ENCODE measurements at regions not wholly inside any gene's neighbourhood (a gene's known extent, or its start where the extent isn't known, plus 50 kb on each side); places are given as distances from the start of the nearest gene placed in this dataset.

- no peaks in the 10 kb centered on the region for H3K36me3 ChIP-seq (ENCODE audit: control insufficient read depth, insufficient read depth, low read length)
- H3K27ac ChIP-seq (ENCODE audit: insufficient read depth, low read length, poor library complexity, severe bottlenecking): no peak overlapping the region
- H3K4me1 ChIP-seq (ENCODE audit: control insufficient read depth, insufficient read depth, low read length, poor library complexity, severe bottlenecking): peaks cover 52% of the 10 kb centered on the region
- H3K9me3 ChIP-seq (ENCODE audit: control insufficient read depth, low read length): no peaks in the 10 kb centered on the region
- no peak overlapping the region for H3K4me3 ChIP-seq (ENCODE audit: insufficient read depth, low read depth, low read length, poor library complexity, severe bottlenecking)
- no peak for DNase-seq
- no peaks in the 10 kb centered on the region for H3K27me3 ChIP-seq (replicated peaks; ENCODE audit: control insufficient read depth, insufficient read depth, low read length, poor library complexity, severe bottlenecking)
These were observed 121.7 kb upstream of the MDM1 start for GRCh38 chr12:68453876-68454275.

GRCh38 chr12:68454892-68455291 is 122.7 kb upstream of the MDM1 start:
- Histone ChIP-seq H3K4me3 (ENCODE audit: insufficient read depth, low read depth, low read length, poor library complexity, severe bottlenecking) (no peak overlapping the region), H3K4me1 (ENCODE audit: control insufficient read depth, insufficient read depth, low read length, poor library complexity, severe bottlenecking) (peaks cover 49% of the 10 kb centered on the region)

GRCh38 chr12:68455691-68456345 is 123.7 kb upstream of the MDM1 start:
- no peak overlapping the region for H3K4me3 ChIP-seq (ENCODE audit: insufficient read depth, low read depth, low read length, poor library complexity, severe bottlenecking)
- no peaks in the 10 kb centered on the region for H3K9me3 ChIP-seq (ENCODE audit: control insufficient read depth, low read length)
- no peaks in the 10 kb centered on the region for H3K36me3 ChIP-seq (ENCODE audit: control insufficient read depth, insufficient read depth, low read length)
- H3K4me1 ChIP-seq (ENCODE audit: control insufficient read depth, insufficient read depth, low read length, poor library complexity, severe bottlenecking): peaks cover 44% of the 10 kb centered on the region
- H3K27me3 ChIP-seq (replicated peaks; ENCODE audit: control insufficient read depth, insufficient read depth, low read length, poor library complexity, severe bottlenecking): no peaks in the 10 kb centered on the region
- DNase-seq: no peak
- no peak overlapping the region for H3K27ac ChIP-seq (ENCODE audit: insufficient read depth, low read length, poor library complexity, severe bottlenecking)

More at GRCh38 chr12:68454892-68455291, 122.7 kb upstream of the MDM1 start:
- no peak for DNase-seq
- H3K27ac ChIP-seq (ENCODE audit: insufficient read depth, low read length, poor library complexity, severe bottlenecking): no peak overlapping the region
- no peaks in the 10 kb centered on the region for H3K9me3 ChIP-seq (ENCODE audit: control insufficient read depth, low read length)
- no peaks in the 10 kb centered on the region for H3K27me3 ChIP-seq (replicated peaks; ENCODE audit: control insufficient read depth, insufficient read depth, low read length, poor library complexity, severe bottlenecking)
- H3K36me3 ChIP-seq (ENCODE audit: control insufficient read depth, insufficient read depth, low read length): no peaks in the 10 kb centered on the region

GRCh38 chr12:68458866-68459265 is 126.7 kb upstream of the MDM1 start:
- Histone ChIP-seq H3K36me3 (ENCODE audit: control insufficient read depth, insufficient read depth, low read length) (no peaks in the 10 kb centered on the region), H3K27me3 (replicated peaks; ENCODE audit: control insufficient read depth, insufficient read depth, low read length, poor library complexity, severe bottlenecking) (no peaks in the 10 kb centered on the region), H3K9me3 (ENCODE audit: control insufficient read depth, low read length) (no peaks in the 10 kb centered on the region), H3K27ac (ENCODE audit: insufficient read depth, low read length, poor library complexity, severe bottlenecking) (no peak overlapping the region), H3K4me3 (ENCODE audit: insufficient read depth, low read depth, low read length, poor library complexity, severe bottlenecking) (no peak overlapping the region), H3K4me1 (ENCODE audit: control insufficient read depth, insufficient read depth, low read length, poor library complexity, severe bottlenecking) (peaks cover 23% of the 10 kb centered on the region)
- DNase-seq: no peak

GRCh38 chr12:68460236-68460635 is 128.1 kb upstream of the MDM1 start:
- no peak overlapping the region for H3K27ac ChIP-seq (ENCODE audit: insufficient read depth, low read length, poor library complexity, severe bottlenecking)
- H3K36me3 ChIP-seq (ENCODE audit: control insufficient read depth, insufficient read depth, low read length): no peaks in the 10 kb centered on the region
- DNase-seq: no peak
- H3K4me3 ChIP-seq (ENCODE audit: insufficient read depth, low read depth, low read length, poor library complexity, severe bottlenecking): no peak overlapping the region
- no peaks in the 10 kb centered on the region for H3K9me3 ChIP-seq (ENCODE audit: control insufficient read depth, low read length)
- peaks cover 15% of the 10 kb centered on the region for H3K4me1 ChIP-seq (ENCODE audit: control insufficient read depth, insufficient read depth, low read length, poor library complexity, severe bottlenecking)
- no peaks in the 10 kb centered on the region for H3K27me3 ChIP-seq (replicated peaks; ENCODE audit: control insufficient read depth, insufficient read depth, low read length, poor library complexity, severe bottlenecking)

GRCh38 chr12:68461645-68462044 is 129.5 kb upstream of the MDM1 start:
- no peak for DNase-seq
- Histone ChIP-seq H3K27ac (ENCODE audit: insufficient read depth, low read length, poor library complexity, severe bottlenecking) (no peak overlapping the region), H3K9me3 (ENCODE audit: control insufficient read depth, low read length) (no peaks in the 10 kb centered on the region), H3K27me3 (replicated peaks; ENCODE audit: control insufficient read depth, insufficient read depth, low read length, poor library complexity, severe bottlenecking) (no peaks in the 10 kb centered on the region), H3K4me1 (ENCODE audit: control insufficient read depth, insufficient read depth, low read length, poor library complexity, severe bottlenecking) (peaks cover 4% of the 10 kb centered on the region), H3K36me3 (ENCODE audit: control insufficient read depth, insufficient read depth, low read length) (no peaks in the 10 kb centered on the region), H3K4me3 (ENCODE audit: insufficient read depth, low read depth, low read length, poor library complexity, severe bottlenecking) (no peak overlapping the region)

GRCh38 chr12:68462803-68463202 is 130.6 kb upstream of the MDM1 start:
- no peaks in the 10 kb centered on the region for H3K36me3 ChIP-seq (ENCODE audit: control insufficient read depth, insufficient read depth, low read length)
- peaks cover 4% of the 10 kb centered on the region for H3K4me1 ChIP-seq (ENCODE audit: control insufficient read depth, insufficient read depth, low read length, poor library complexity, severe bottlenecking)
- no peaks in the 10 kb centered on the region for H3K9me3 ChIP-seq (ENCODE audit: control insufficient read depth, low read length)
- H3K4me3 ChIP-seq (ENCODE audit: insufficient read depth, low read depth, low read length, poor library complexity, severe bottlenecking): peak overlapping the region; percentile 56
- DNase-seq: no peak
- no peaks in the 10 kb centered on the region for H3K27me3 ChIP-seq (replicated peaks; ENCODE audit: control insufficient read depth, insufficient read depth, low read length, poor library complexity, severe bottlenecking)
- H3K27ac ChIP-seq (ENCODE audit: insufficient read depth, low read length, poor library complexity, severe bottlenecking): peak overlapping the region; percentile 34

- no peaks in the 10 kb centered on the region for H3K27me3 ChIP-seq (replicated peaks; ENCODE audit: control insufficient read depth, insufficient read depth, low read length, poor library complexity, severe bottlenecking)
- H3K27ac ChIP-seq (ENCODE audit: insufficient read depth, low read length, poor library complexity, severe bottlenecking): no peak overlapping the region
- no peaks in the 10 kb centered on the region for H3K9me3 ChIP-seq (ENCODE audit: control insufficient read depth, low read length)
- no peak overlapping the region for H3K4me3 ChIP-seq (ENCODE audit: insufficient read depth, low read depth, low read length, poor library complexity, severe bottlenecking)
- DNase-seq: no peak
- H3K4me1 ChIP-seq (ENCODE audit: control insufficient read depth, insufficient read depth, low read length, poor library complexity, severe bottlenecking): peaks cover 4% of the 10 kb centered on the region
- no peaks in the 10 kb centered on the region for H3K36me3 ChIP-seq (ENCODE audit: control insufficient read depth, insufficient read depth, low read length)
These were observed 133.1 kb upstream of the MDM1 start for GRCh38 chr12:68465227-68465626.

GRCh38 chr12:68467514-68467913 is 135.4 kb upstream of the MDM1 start:
- no peaks in the 10 kb centered on the region for H3K36me3 ChIP-seq (ENCODE audit: control insufficient read depth, insufficient read depth, low read length)
- DNase-seq: no peak
- no peaks in the 10 kb centered on the region for H3K27me3 ChIP-seq (replicated peaks; ENCODE audit: control insufficient read depth, insufficient read depth, low read length, poor library complexity, severe bottlenecking)
- H3K4me1 ChIP-seq (ENCODE audit: control insufficient read depth, insufficient read depth, low read length, poor library complexity, severe bottlenecking): peaks cover 1% of the 10 kb centered on the region
- H3K9me3 ChIP-seq (ENCODE audit: control insufficient read depth, low read length): no peaks in the 10 kb centered on the region
- no peak overlapping the region for H3K4me3 ChIP-seq (ENCODE audit: insufficient read depth, low read depth, low read length, poor library complexity, severe bottlenecking)
- no peak overlapping the region for H3K27ac ChIP-seq (ENCODE audit: insufficient read depth, low read length, poor library complexity, severe bottlenecking)

- DNase-seq: no peak
- Histone ChIP-seq H3K4me3 (ENCODE audit: insufficient read depth, low read depth, low read length, poor library complexity, severe bottlenecking) (no peak overlapping the region), H3K4me1 (ENCODE audit: control insufficient read depth, insufficient read depth, low read length, poor library complexity, severe bottlenecking) (no peaks in the 10 kb centered on the region), H3K27me3 (replicated peaks; ENCODE audit: control insufficient read depth, insufficient read depth, low read length, poor library complexity, severe bottlenecking) (no peaks in the 10 kb centered on the region), H3K9me3 (ENCODE audit: control insufficient read depth, low read length) (no peaks in the 10 kb centered on the region), H3K36me3 (ENCODE audit: control insufficient read depth, insufficient read depth, low read length) (no peaks in the 10 kb centered on the region), H3K27ac (ENCODE audit: insufficient read depth, low read length, poor library complexity, severe bottlenecking) (no peak overlapping the region)
These were observed 135.9 kb upstream of the MDM1 start for GRCh38 chr12:68468036-68468435.
